ENCODE measurements at regions not wholly inside any gene's neighbourhood (a gene's known extent, or its start where the extent isn't known, plus 50 kb on each side); places are given as distances from the start of the nearest gene placed in this dataset.

DNA sequence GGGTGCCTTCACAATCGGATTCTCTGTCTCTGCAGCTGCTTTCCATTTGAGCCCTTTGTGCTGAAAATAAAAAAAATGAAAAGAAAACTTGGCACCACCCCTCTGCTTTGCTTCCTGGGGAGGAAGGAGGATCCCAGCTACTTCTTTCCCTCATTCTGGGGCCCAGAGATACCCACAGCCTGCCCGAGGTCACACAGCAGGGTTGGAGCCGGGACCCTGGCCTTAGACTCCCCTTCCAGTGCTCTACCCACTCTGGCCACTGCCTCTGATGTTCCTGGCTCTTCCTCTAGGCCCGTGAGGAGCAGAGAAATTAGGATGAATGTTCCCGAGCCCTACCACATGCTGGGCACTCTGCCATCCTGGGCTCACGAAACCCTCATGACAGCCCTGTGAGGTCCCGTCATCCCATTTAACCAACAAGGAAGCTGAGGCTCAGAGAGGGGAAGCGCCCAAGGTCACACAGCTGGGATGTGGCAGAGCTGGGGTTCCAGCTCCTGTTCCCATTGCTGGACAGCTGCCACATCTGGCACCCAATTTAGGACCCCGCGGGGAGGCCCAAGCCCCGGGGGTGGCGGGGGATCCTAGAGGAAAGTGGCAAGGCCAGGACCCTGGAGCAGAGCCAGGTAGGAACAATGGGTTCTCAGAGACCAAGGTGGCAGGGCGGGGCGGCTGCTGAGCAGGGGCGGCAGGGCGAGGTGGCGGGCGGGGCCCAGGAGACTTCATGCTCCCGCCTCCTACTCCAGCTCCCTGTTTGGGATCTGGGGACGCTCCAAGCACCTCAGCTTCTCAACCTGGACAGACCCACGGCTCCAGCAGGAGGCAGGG lies 76.6 kb downstream of the CEBPB start:
- TF ChIP-seq, protein P1, sequence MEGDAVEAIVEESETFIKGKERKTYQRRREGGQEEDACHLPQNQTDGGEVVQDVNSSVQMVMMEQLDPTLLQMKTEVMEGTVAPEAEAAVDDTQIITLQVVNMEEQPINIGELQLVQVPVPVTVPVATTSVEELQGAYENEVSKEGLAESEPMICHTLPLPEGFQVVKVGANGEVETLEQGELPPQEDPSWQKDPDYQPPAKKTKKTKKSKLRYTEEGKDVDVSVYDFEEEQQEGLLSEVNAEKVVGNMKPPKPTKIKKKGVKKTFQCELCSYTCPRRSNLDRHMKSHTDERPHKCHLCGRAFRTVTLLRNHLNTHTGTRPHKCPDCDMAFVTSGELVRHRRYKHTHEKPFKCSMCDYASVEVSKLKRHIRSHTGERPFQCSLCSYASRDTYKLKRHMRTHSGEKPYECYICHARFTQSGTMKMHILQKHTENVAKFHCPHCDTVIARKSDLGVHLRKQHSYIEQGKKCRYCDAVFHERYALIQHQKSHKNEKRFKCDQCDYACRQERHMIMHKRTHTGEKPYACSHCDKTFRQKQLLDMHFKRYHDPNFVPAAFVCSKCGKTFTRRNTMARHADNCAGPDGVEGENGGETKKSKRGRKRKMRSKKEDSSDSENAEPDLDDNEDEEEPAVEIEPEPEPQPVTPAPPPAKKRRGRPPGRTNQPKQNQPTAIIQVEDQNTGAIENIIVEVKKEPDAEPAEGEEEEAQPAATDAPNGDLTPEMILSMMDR (conservative IDR thresholded peaks at IDR 0.05) = peak; percentile 52; the same call in 1 of the 2 replicates
- no peak for TF ChIP-seq EZH2 (IDR thresholded peaks at IDR 0.05; ENCODE audit: low read depth)

Data from PC-9 (cell line).